ENCODE measurements at regions not wholly inside any gene's neighbourhood (a gene's known extent, or its start where the extent isn't known, plus 50 kb on each side); places are given as distances from the start of the nearest gene placed in this dataset.
A peak's percentile ranks its signal among the peaks of the same experiment; 100 is the strongest.

DNA sequence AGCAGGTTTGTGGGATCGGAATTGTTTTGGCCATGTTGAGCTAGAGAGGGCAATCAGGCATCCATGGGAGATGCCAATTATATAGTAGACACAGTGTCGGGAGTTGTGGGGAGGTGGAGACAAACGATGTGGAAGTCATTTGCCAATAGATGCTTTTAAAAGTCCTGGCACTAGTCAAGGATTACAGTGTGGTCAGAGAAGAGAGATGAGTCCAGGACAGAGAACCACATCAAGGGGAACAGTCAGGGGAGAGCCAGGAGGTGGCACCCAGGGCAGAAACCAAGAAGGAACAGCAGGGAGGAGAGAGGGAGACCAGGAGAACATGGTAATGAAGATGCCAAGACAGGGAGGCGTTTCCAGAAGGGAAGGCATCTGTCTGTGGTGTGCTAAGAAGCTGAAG lies 81.2 kb downstream of the ARL4C start:
- DNase-seq (ENCODE audit: low read depth in 1 of 2, low spot score in 1 of 2), result no peak
- Histone ChIP-seq H3K27ac (replicated peaks) (no peak overlapping the region), H3K4me3 (replicated peaks; ENCODE audit: insufficient read depth, low read length) (no peak overlapping the region), H3K27me3 (ENCODE audit: insufficient read depth, poor library complexity, severe bottlenecking) (no peaks in the 10 kb centered on the region)
- TF ChIP-seq, protein P1, sequence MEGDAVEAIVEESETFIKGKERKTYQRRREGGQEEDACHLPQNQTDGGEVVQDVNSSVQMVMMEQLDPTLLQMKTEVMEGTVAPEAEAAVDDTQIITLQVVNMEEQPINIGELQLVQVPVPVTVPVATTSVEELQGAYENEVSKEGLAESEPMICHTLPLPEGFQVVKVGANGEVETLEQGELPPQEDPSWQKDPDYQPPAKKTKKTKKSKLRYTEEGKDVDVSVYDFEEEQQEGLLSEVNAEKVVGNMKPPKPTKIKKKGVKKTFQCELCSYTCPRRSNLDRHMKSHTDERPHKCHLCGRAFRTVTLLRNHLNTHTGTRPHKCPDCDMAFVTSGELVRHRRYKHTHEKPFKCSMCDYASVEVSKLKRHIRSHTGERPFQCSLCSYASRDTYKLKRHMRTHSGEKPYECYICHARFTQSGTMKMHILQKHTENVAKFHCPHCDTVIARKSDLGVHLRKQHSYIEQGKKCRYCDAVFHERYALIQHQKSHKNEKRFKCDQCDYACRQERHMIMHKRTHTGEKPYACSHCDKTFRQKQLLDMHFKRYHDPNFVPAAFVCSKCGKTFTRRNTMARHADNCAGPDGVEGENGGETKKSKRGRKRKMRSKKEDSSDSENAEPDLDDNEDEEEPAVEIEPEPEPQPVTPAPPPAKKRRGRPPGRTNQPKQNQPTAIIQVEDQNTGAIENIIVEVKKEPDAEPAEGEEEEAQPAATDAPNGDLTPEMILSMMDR (IDR thresholded peaks at IDR 0.05; ENCODE audit: insufficient read depth, low read length), result no peak
- TF ChIP-seq SPI1 (IDR thresholded peaks at IDR 0.05; ENCODE audit: borderline replicate concordance, low read depth) (no peak), GABPA (IDR thresholded peaks at IDR 0.05; ENCODE audit: low read depth) (no peak), POLR2AphosphoS5 (IDR thresholded peaks at IDR 0.05; ENCODE audit: low read depth) (no peak)
- TF ChIP-seq, protein P2, sequence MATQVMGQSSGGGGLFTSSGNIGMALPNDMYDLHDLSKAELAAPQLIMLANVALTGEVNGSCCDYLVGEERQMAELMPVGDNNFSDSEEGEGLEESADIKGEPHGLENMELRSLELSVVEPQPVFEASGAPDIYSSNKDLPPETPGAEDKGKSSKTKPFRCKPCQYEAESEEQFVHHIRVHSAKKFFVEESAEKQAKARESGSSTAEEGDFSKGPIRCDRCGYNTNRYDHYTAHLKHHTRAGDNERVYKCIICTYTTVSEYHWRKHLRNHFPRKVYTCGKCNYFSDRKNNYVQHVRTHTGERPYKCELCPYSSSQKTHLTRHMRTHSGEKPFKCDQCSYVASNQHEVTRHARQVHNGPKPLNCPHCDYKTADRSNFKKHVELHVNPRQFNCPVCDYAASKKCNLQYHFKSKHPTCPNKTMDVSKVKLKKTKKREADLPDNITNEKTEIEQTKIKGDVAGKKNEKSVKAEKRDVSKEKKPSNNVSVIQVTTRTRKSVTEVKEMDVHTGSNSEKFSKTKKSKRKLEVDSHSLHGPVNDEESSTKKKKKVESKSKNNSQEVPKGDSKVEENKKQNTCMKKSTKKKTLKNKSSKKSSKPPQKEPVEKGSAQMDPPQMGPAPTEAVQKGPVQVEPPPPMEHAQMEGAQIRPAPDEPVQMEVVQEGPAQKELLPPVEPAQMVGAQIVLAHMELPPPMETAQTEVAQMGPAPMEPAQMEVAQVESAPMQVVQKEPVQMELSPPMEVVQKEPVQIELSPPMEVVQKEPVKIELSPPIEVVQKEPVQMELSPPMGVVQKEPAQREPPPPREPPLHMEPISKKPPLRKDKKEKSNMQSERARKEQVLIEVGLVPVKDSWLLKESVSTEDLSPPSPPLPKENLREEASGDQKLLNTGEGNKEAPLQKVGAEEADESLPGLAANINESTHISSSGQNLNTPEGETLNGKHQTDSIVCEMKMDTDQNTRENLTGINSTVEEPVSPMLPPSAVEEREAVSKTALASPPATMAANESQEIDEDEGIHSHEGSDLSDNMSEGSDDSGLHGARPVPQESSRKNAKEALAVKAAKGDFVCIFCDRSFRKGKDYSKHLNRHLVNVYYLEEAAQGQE (IDR thresholded peaks at IDR 0.05; ENCODE audit: insufficient replicate concordance, low read depth), result no peak

DNA sequence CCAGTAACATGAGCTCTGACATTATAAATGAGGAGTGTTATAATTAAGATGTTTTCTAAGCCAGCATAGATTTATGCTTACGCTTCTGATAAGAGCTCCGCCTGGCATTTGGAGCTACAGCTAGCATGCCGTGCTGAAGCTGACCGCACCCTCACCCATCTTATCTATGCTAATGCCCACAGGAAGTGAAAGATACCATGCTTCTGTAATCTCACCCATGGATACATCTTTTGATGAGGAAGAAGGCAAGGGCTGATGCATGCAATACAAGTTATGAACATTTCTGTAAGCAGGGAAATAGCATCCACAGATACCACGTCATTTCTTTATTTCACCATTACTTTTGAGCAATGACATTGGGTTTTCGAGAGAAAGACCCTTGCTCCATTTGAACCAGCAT lies 82.3 kb downstream of the ARL4C start:
- Histone ChIP-seq H3K27ac (replicated peaks) (peak overlapping the region; percentile 51), H3K27me3 (ENCODE audit: insufficient read depth, poor library complexity, severe bottlenecking) (no peaks in the 10 kb centered on the region), H3K4me3 (replicated peaks; ENCODE audit: insufficient read depth, low read length) (no peak overlapping the region)
- DNase-seq (ENCODE audit: low read depth in 1 of 2, low spot score in 1 of 2), result peak; percentile 39 to 64
- TF ChIP-seq SPI1 (IDR thresholded peaks at IDR 0.05; ENCODE audit: borderline replicate concordance, low read depth), result no peak

DNA sequence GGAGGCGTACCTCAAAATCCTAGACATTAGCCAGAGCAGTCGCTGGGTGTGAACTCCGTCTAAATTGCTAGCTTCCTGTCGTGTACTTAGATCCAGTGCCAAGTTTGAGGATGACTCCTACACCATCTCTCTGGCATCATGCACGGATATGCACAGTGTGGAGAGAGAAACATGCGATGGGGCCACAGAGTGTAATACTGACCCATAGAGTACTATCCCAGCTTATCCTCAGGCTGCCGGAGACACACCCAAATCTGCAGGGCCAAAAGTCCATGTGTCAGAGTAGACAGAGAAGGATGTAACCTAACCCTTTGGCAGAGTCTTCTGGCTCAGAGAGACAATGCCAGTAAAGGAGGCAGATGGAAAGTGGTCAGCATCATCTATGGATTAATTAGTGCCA lies 84.2 kb downstream of the ARL4C start:
- Histone ChIP-seq H3K27ac (replicated peaks) (no peak overlapping the region), H3K27me3 (ENCODE audit: insufficient read depth, poor library complexity, severe bottlenecking) (no peaks in the 10 kb centered on the region), H3K4me3 (replicated peaks; ENCODE audit: insufficient read depth, low read length) (no peak overlapping the region)
- TF ChIP-seq, protein P2 (IDR thresholded peaks at IDR 0.05; ENCODE audit: insufficient replicate concordance, low read depth), result no peak
- TF ChIP-seq, protein P1 (IDR thresholded peaks at IDR 0.05; ENCODE audit: insufficient read depth, low read length), result no peak
- TF ChIP-seq SPI1 (IDR thresholded peaks at IDR 0.05; ENCODE audit: borderline replicate concordance, low read depth), result no peak
- TF ChIP-seq POLR2AphosphoS5 (IDR thresholded peaks at IDR 0.05; ENCODE audit: low read depth), result no peak
- no peak for TF ChIP-seq GABPA (IDR thresholded peaks at IDR 0.05; ENCODE audit: low read depth)
- DNase-seq (ENCODE audit: low read depth in 1 of 2, low spot score in 1 of 2), result no peak

DNA sequence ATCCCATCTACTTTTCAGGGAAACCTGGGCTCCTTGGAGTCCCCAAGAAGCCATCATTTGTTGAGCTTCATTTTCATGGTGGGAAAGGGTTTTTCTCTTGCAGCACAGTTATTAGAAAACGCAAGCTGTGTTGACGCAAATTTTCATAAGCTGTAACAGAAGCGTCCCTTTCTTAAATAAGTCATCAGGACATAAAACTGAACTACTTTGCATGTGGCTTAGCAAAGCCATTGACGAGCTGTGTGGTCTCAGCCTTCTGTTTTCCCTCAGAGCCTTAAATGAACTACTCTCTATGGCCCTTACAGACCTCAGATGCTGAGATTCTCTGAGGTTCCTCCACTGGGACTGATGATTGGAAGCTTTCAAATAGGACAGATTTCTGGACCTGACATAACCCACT lies 85.1 kb downstream of the ARL4C start:
- H3K4me3 ChIP-seq (replicated peaks; ENCODE audit: insufficient read depth, low read length), result no peak overlapping the region
- no peaks in the 10 kb centered on the region for H3K27me3 ChIP-seq (ENCODE audit: insufficient read depth, poor library complexity, severe bottlenecking)
- no peak overlapping the region for H3K27ac ChIP-seq (replicated peaks)
- no peak for DNase-seq (ENCODE audit: low read depth in 1 of 2, low spot score in 1 of 2)
- TF ChIP-seq SPI1 (IDR thresholded peaks at IDR 0.05; ENCODE audit: borderline replicate concordance, low read depth) (no peak), POLR2AphosphoS5 (IDR thresholded peaks at IDR 0.05; ENCODE audit: low read depth) (no peak), GABPA (IDR thresholded peaks at IDR 0.05; ENCODE audit: low read depth) (no peak)
- TF ChIP-seq, protein P2 (IDR thresholded peaks at IDR 0.05; ENCODE audit: insufficient replicate concordance, low read depth), result no peak
- TF ChIP-seq, protein P1 (IDR thresholded peaks at IDR 0.05; ENCODE audit: insufficient read depth, low read length), result no peak
